ENCODE measurements at regions not wholly inside any gene's neighbourhood (a gene's known extent, or its start where the extent isn't known, plus 50 kb on each side); places are given as distances from the start of the nearest gene placed in this dataset.

- H3K4me2 ChIP-seq = no peak overlapping the region
- 0 out of 3 replicates have a peak, but pooled peaks cover under 1% of the 10 kb centered on the region for H3K9me3 ChIP-seq
- POLR2A ChIA-PET = no interaction called here
- no peak overlapping the region for H3K27ac ChIP-seq
- FAIRE-seq = no peak
- no peak for DNase-seq (ENCODE audit: low read depth in 1 of 2, low spot score in 1 of 2)
- CTCF ChIA-PET = no interaction called here
- no peaks in the 10 kb centered on the region for H3K4me1 ChIP-seq
- no peak overlapping the region for H3K4me3 ChIP-seq
- WGBS (ENCODE audit: missing lambda C conversion rate) = 4% methylated on average over 1 of the region's 1 CpG
- no peak for ATAC-seq
- no peak for TF ChIP-seq ZFP36 (IDR thresholded peaks at IDR 0.05; ENCODE audit: borderline replicate concordance, partially characterized antibody)
- TF ChIP-seq TP53 (CRISPR knock-in tag; IDR thresholded peaks at IDR 0.05) = no peak
- TF ChIP-seq MAX (IDR thresholded peaks at IDR 0.05) = no peak
- no peak for TF ChIP-seq E2F6 (IDR thresholded peaks at IDR 0.05; ENCODE audit: borderline replicate concordance, low read depth)
- no peak for TF ChIP-seq ATOH8 (CRISPR knock-in tag; IDR thresholded peaks at IDR 0.05; ENCODE audit: low read depth)
- TF ChIP-seq MYC (IDR thresholded peaks at IDR 0.05; ENCODE audit: borderline replicate concordance, low read length) = no peak
- TF ChIP-seq HMGXB4 (CRISPR knock-in tag; IDR thresholded peaks at IDR 0.05; ENCODE audit: borderline replicate concordance) = no peak
- no peak for TF ChIP-seq NPAS2 (CRISPR knock-in tag; IDR thresholded peaks at IDR 0.05; ENCODE audit: borderline replicate concordance)
- TF ChIP-seq SMC3 (IDR thresholded peaks at IDR 0.05) = no peak
- TF ChIP-seq MAFK (IDR thresholded peaks at IDR 0.05; ENCODE audit: partially characterized antibody) = no peak
- TF ChIP-seq RARB (CRISPR knock-in tag; IDR thresholded peaks at IDR 0.05) = no peak
- no peak for TF ChIP-seq BCL3 (IDR thresholded peaks at IDR 0.05)
- TF ChIP-seq, protein P1, sequence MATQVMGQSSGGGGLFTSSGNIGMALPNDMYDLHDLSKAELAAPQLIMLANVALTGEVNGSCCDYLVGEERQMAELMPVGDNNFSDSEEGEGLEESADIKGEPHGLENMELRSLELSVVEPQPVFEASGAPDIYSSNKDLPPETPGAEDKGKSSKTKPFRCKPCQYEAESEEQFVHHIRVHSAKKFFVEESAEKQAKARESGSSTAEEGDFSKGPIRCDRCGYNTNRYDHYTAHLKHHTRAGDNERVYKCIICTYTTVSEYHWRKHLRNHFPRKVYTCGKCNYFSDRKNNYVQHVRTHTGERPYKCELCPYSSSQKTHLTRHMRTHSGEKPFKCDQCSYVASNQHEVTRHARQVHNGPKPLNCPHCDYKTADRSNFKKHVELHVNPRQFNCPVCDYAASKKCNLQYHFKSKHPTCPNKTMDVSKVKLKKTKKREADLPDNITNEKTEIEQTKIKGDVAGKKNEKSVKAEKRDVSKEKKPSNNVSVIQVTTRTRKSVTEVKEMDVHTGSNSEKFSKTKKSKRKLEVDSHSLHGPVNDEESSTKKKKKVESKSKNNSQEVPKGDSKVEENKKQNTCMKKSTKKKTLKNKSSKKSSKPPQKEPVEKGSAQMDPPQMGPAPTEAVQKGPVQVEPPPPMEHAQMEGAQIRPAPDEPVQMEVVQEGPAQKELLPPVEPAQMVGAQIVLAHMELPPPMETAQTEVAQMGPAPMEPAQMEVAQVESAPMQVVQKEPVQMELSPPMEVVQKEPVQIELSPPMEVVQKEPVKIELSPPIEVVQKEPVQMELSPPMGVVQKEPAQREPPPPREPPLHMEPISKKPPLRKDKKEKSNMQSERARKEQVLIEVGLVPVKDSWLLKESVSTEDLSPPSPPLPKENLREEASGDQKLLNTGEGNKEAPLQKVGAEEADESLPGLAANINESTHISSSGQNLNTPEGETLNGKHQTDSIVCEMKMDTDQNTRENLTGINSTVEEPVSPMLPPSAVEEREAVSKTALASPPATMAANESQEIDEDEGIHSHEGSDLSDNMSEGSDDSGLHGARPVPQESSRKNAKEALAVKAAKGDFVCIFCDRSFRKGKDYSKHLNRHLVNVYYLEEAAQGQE (IDR thresholded peaks at IDR 0.05) = no peak
- no peak for TF ChIP-seq CBX2 (IDR thresholded peaks at IDR 0.05; ENCODE audit: borderline replicate concordance, low read depth)
- no peak for TF ChIP-seq CTCF (IDR thresholded peaks at IDR 0.05)
- TF ChIP-seq MAZ (IDR thresholded peaks at IDR 0.05; ENCODE audit: borderline replicate concordance, low read depth, low read length) = no peak
Observed at GRCh38 chr21:32112195-32112594, 166.7 kb downstream of the MIS18A start.

All from A549 (cell line).